A549 (cell line): ENCODE measurements at regions not wholly inside any gene's neighbourhood (a gene's known extent, or its start where the extent isn't known, plus 50 kb on each side); places are given as distances from the start of the nearest gene placed in this dataset.

Source experiments
- CHD2 ChIP-seq: fragments of 150-350 bp; IDR thresholded peaks from 2 replicates; pipeline ENCODE4 v1.6.1; 2014; ENCODE audit warnings: low read length; ENCODE audit not compliant: partially characterized antibody
- CTCF ChIP-seq: fragments of >200 bp; sonication (Bioruptor Twin); formaldehyde crosslinking; IDR thresholded peaks from 3 replicates; pipeline ENCODE4 v1.5.1; 2016
- EHMT2 ChIP-seq: fragments of 200-600 bp; sonication (generic); IDR thresholded peaks from 2 replicates; pipeline ENCODE4 v1.6.1; 2016; ENCODE audit warnings: antibody characterized with exemption, low read depth, mild to moderate bottlenecking, moderate library complexity
- ELK1 ChIP-seq: fragments of 150-350 bp; IDR thresholded peaks from 2 replicates; pipeline ENCODE4 v1.6.1; 2014; ENCODE audit warnings: low read depth, mild to moderate bottlenecking, low read length
- EP300 ChIP-seq, 2 experiments: fragments of >200 bp; sonication (Bioruptor Twin); formaldehyde crosslinking; IDR thresholded peaks; 2 replicates in 1 of 2; 3 replicates in 1 of 2; pipeline ENCODE4 v1.6.1; 2016 to 2017
- FOSL2 ChIP-seq, 2 experiments: fragments of 450-650 bp in 1 of 2; fragments of >200 bp in 1 of 2; sonication (Bioruptor Twin) in 1 of 2; formaldehyde crosslinking; IDR thresholded peaks; 2 replicates each; pipeline versions ENCODE4 v1.5.0 to v1.6.1; 2016 to 2020; ENCODE audit warnings: mild to moderate bottlenecking in 1 of 2, moderate library complexity in 1 of 2
- MYC ChIP-seq: IDR thresholded peaks from 2 replicates; pipeline ENCODE4 v1.6.1; 2012; ENCODE audit warnings: mild to moderate bottlenecking, inconsistent platforms, low read length, improper control_type of control experiment, borderline replicate concordance
- NPAS2 ChIP-seq: fragments of 250-450 bp; sonication (Bioruptor Pico); IDR thresholded peaks from 2 replicates; pipeline ENCODE4 v1.8.0; 2022; ENCODE audit warnings: mild to moderate bottlenecking, moderate library complexity, borderline replicate concordance
- PBX3 ChIP-seq: IDR thresholded peaks from 2 replicates; pipeline ENCODE4 v1.6.1; 2012
- POLR2A ChIP-seq: IDR thresholded peaks from 2 replicates; pipeline ENCODE4 v1.6.1; 2012; ENCODE audit warnings: mild to moderate bottlenecking, low read length
- RAD21 ChIP-seq, 2 experiments: fragments of >200 bp in 1 of 2; sonication (Bioruptor Twin) in 1 of 2; formaldehyde crosslinking in 1 of 2; IDR thresholded peaks in 1 of 2; conservative IDR thresholded peaks in 1 of 2; 2 replicates in 1 of 2; 3 replicates in 1 of 2; pipeline ENCODE4 v1.6.1; 2012 to 2018; ENCODE audit warnings: inconsistent platforms in 1 of 2
- RCOR1 ChIP-seq: fragments of 150-350 bp; IDR thresholded peaks from 2 replicates; pipeline ENCODE4 v1.6.1; 2014; ENCODE audit warnings: antibody characterized with exemption, low read length, low read depth
- REST ChIP-seq: fragments of 200-600 bp; sonication (generic); IDR thresholded peaks from 2 replicates; pipeline ENCODE4 v1.6.1; 2016; ENCODE audit warnings: antibody characterized with exemption, mild to moderate bottlenecking, moderate library complexity
- RFX5 ChIP-seq: fragments of 450-650 bp; IDR thresholded peaks from 2 replicates; pipeline ENCODE4 v1.7.1; 2014; ENCODE audit warnings: antibody characterized with exemption, mild to moderate bottlenecking, moderate library complexity

- TF ChIP-seq PBX3 (no peak), CTCF (no peak), POLR2A (no peak), EP300 (IDR thresholded peaks at IDR 0.05) (no peak), RAD21 (conservative IDR thresholded peaks at IDR 0.05 in 1 of 2, IDR thresholded peaks at IDR 0.05 in 1 of 2) (no peak), CHD2 (no peak), FOSL2 (IDR thresholded peaks at IDR 0.05) (no peak), FOSL2 (CRISPR knock-in tag; IDR thresholded peaks at IDR 0.05) (no peak), RFX5 (no peak), REST (no peak), NPAS2 (CRISPR knock-in tag) (no peak), RCOR1 (no peak), ELK1 (no peak), MYC (no peak), EHMT2 (no peak)
These were observed 614.4 kb upstream of the INTU start for GRCh38 chr4:127018381-127018780.
